ENCODE measurements at regions not wholly inside any gene's neighbourhood (a gene's known extent, or its start where the extent isn't known, plus 50 kb on each side); places are given as distances from the start of the nearest gene placed in this dataset.

GRCh38 chr9:126057121-126057825 is 269.4 kb upstream of the MVB12B start:
- no peak for DNase-seq (ENCODE audit: low read depth, low spot score)
- FAIRE-seq: no peak
- H3K36me3 ChIP-seq (ENCODE audit: control insufficient read depth in 2 of 2, extremely low read depth in 1 of 2, insufficient read depth in 2 of 2, low read length in 2 of 2): no peaks in the 10 kb centered on the region
- H3K27me3 ChIP-seq (ENCODE audit: control insufficient read depth, extremely low read depth, insufficient read depth, low read length): peaks cover 34% of the 10 kb centered on the region
- H3K9me1 ChIP-seq (ENCODE audit: control insufficient read depth, extremely low read depth, insufficient read depth, low read length): no peaks in the 10 kb centered on the region
- peaks cover 5% of the 10 kb centered on the region for H3K4me1 ChIP-seq (ENCODE audit: control insufficient read depth, extremely low read depth, insufficient read depth, low read length)
- no peaks in the 10 kb centered on the region for H4K20me1 ChIP-seq (ENCODE audit: control insufficient read depth, extremely low read depth, insufficient read depth, low read length)
- H3K27ac ChIP-seq (ENCODE audit: control insufficient read depth, insufficient read depth, low read length): no peak overlapping the region
- no peak for TF ChIP-seq EZH2 (IDR thresholded peaks at IDR 0.05; ENCODE audit: low read length)
- no peak for TF ChIP-seq CTCF (optimal IDR thresholded peaks at IDR 0.05 in 1 of 3, IDR thresholded peaks at IDR 0.05 in 1 of 3, conservative IDR thresholded peaks at IDR 0.05 in 1 of 3; ENCODE audit: extremely low read depth in 1 of 3, insufficient read depth in 2 of 3, low read length in 3 of 3)
- no peak overlapping the region for H3K4me3 ChIP-seq (ENCODE audit: control insufficient read depth in 2 of 3, extremely low read depth in 1 of 3, insufficient read depth in 2 of 3, low read depth in 1 of 3, low read length in 3 of 3)
- H3K79me2 ChIP-seq (ENCODE audit: control insufficient read depth, insufficient read depth, low read length): no peaks in the 10 kb centered on the region
- no peaks in the 10 kb centered on the region for H3K9me3 ChIP-seq (ENCODE audit: control insufficient read depth, low read depth, low read length)
- dilution Hi-C loops (cut with MboI; ENCODE audit: extremely low pct_ligation_motif_present, low sequenced_read_pairs): no loop called here
- no peak overlapping the region for H3K9ac ChIP-seq (ENCODE audit: control insufficient read depth, extremely low read depth, insufficient read depth, low read length)
- no peak overlapping the region for H3K4me2 ChIP-seq (ENCODE audit: control insufficient read depth, extremely low read depth, insufficient read depth, low read depth, low read length)
- no peak overlapping the region for H2AFZ ChIP-seq (ENCODE audit: control insufficient read depth, low read length)

- H3K4me1 ChIP-seq (ENCODE audit: control insufficient read depth, extremely low read depth, insufficient read depth, low read length): peaks cover 5% of the 10 kb centered on the region
- H3K9me3 ChIP-seq (ENCODE audit: control insufficient read depth, low read depth, low read length): no peaks in the 10 kb centered on the region
- peaks cover 26% of the 10 kb centered on the region for H3K27me3 ChIP-seq (ENCODE audit: control insufficient read depth, extremely low read depth, insufficient read depth, low read length)
- H3K27ac ChIP-seq (ENCODE audit: control insufficient read depth, insufficient read depth, low read length): no peak overlapping the region
- FAIRE-seq (no peak), DNase-seq (ENCODE audit: low read depth, low spot score) (no peak)
- H3K4me3 ChIP-seq (ENCODE audit: control insufficient read depth in 2 of 3, extremely low read depth in 1 of 3, insufficient read depth in 2 of 3, low read depth in 1 of 3, low read length in 3 of 3): no peak overlapping the region
- H3K9me1 ChIP-seq (ENCODE audit: control insufficient read depth, extremely low read depth, insufficient read depth, low read length): no peaks in the 10 kb centered on the region
- no peaks in the 10 kb centered on the region for H3K79me2 ChIP-seq (ENCODE audit: control insufficient read depth, insufficient read depth, low read length)
- H3K4me2 ChIP-seq (ENCODE audit: control insufficient read depth, extremely low read depth, insufficient read depth, low read depth, low read length): no peak overlapping the region
- H4K20me1 ChIP-seq (ENCODE audit: control insufficient read depth, extremely low read depth, insufficient read depth, low read length): no peaks in the 10 kb centered on the region
- no peak overlapping the region for H3K9ac ChIP-seq (ENCODE audit: control insufficient read depth, extremely low read depth, insufficient read depth, low read length)
- no peak overlapping the region for H2AFZ ChIP-seq (ENCODE audit: control insufficient read depth, low read length)
- no peaks in the 10 kb centered on the region for H3K36me3 ChIP-seq (ENCODE audit: control insufficient read depth in 2 of 2, extremely low read depth in 1 of 2, insufficient read depth in 2 of 2, low read length in 2 of 2)
- TF ChIP-seq CTCF (optimal IDR thresholded peaks at IDR 0.05 in 1 of 3, IDR thresholded peaks at IDR 0.05 in 1 of 3, conservative IDR thresholded peaks at IDR 0.05 in 1 of 3; ENCODE audit: extremely low read depth in 1 of 3, insufficient read depth in 2 of 3, low read length in 3 of 3) (no peak), EZH2 (IDR thresholded peaks at IDR 0.05; ENCODE audit: low read length) (no peak)
- dilution Hi-C loops (cut with MboI; ENCODE audit: extremely low pct_ligation_motif_present, low sequenced_read_pairs): no loop called here
Measured at GRCh38 chr9:126058011-126058531, 268.6 kb upstream of the MVB12B start.
